GM19463 (cell line): ENCODE measurements at regions not wholly inside any gene's neighbourhood (a gene's known extent, or its start where the extent isn't known, plus 50 kb on each side); places are given as distances from the start of the nearest gene placed in this dataset.
"Not testable (repeated sequence)": the region's sequence is repeated elsewhere in the genome, so short reads cannot be mapped to it uniquely, and the experiment has no call there.

Experiments
- ATAC-seq: cut with Tn5 transposase; IDR thresholded peaks from one replicate; pipeline ENCODE4 v1.9.1; 2021; ENCODE audit warnings: mild to moderate bottlenecking, moderate library complexity; ENCODE audit not compliant: unreplicated experiment

DNA sequence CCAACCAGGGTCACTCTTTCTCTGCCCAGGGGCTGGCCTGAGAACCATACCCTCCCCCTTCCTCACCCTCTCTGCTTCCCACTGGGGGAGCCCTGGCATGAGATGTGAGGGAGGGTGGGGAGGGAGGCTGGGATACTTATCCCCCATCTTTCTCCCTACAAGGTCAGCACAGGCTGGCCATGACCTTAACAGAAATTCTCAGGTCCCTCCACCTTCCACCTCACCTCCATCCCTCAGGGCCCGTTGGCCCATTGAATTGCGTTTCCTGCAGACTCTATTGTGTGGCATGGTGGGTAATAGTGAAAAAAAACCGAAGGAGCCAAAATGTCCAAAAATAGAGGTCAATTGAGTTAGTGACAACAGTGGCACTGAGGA lies 159.5 kb downstream of the OR4M2 start:
- ATAC-seq: no peak

DNA sequence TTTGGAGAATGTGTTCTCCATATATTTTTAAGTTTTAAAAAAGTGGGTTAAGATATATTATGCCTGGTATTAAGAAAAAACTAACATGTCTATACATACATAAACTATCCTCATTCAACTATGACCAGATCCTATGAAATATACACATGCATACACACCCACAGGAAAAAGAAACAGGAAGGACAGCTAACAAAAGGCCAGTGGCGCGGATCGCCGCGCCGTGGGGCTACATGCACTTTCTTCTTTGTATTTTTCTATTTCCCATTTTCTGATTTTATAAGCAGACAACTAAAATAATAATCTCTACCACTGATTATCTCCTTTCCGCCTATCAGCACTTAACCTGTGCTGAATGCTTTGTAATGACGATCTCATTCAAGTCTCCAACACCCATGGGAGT lies 160.1 kb downstream of the OR4M2 start:
- ATAC-seq: no peak

DNA sequence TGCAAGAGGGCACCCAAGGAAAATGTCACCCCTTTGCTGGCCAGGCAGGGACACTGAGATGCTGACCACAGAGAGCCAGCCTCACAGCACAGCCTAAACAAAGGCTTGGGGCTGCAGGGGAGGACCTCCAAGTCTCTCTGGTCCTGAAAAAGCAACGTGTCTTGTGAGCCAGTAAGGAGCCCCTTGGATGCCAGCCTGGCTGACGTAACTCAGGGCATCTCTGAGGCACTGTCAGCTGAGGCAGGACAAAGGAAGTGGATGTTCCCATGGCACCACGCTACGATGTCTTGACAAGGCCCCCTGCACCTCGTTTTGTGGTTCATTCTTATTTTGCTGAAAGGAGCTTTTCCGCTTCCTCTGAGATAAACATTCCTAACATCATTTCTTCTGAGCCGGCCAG lies 160.7 kb downstream of the OR4M2 start:
- no peak for ATAC-seq

DNA sequence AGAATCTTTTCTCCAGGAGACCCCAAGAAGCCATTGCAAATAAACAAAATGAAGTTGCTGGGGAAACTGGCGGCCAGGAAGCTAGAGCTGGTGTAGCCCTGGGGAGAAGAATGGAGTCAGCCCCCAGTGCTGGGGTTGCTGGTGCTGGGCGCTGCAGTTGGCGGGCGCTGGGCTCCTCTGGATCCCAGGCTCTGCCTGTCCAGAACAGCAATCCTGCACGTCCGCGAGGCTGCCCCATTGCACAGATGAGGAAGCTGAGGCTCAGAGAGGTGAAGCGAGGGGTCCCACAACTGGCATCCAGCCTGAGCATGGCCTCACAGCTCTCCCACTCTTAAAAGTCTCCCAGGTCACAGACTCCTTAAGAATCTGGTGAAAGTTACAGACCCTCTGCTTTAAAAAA lies 161.1 kb downstream of the OR4M2 start:
- no peak for ATAC-seq

DNA sequence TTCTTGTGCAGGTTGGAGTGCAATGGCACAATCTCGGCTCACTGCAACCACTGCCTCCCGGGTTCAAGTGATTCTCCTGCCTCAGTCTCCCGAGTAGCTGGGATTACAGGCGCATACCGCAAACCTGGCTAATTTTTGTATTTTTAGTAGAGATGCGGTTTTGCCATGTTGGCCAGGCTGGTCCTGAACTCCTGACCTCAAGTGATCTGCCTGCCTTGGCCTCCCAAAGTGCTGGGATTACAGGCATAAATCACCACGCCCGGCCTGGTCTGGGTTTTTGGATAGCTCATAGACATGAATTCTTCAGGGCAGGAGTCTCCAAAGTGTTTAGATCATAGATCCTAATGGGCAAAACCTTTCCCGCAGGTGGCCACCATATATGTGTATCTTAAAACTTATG lies 162.0 kb downstream of the OR4M2 start:
- not testable (repeated sequence) for ATAC-seq

DNA sequence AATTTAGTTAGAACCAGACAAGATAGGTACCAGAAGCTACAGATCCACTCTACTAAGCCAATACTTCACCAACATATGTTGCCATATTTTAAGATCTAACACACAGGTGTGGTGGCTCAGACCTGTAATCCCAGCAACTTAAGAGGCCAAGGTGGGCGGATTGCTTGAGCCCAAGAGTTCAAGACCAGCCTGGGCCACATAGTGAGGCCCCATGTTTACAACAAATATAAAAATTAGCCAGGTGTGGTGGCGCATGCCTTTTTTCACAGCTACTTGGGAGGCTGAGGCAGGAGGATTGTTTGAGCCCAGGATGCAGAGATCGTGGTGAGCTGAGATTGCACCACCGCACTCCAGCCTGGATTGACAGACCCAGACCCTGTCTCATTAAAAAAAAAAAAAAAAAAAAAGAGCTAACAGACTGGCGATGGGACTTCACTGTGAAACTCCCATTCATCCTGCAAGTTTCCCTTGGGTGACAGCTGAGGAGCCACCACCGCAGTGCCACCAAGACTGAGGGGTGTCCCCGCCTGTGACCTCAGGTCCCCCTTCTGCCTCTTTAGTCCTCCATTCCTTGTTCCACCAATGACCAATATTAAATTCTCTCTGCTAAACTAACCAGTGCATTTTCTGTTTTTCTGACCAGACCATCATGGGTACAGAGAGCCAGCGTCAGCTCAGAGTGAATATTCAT lies 163.3 kb downstream of the OR4M2 start:
- ATAC-seq: no peak

DNA sequence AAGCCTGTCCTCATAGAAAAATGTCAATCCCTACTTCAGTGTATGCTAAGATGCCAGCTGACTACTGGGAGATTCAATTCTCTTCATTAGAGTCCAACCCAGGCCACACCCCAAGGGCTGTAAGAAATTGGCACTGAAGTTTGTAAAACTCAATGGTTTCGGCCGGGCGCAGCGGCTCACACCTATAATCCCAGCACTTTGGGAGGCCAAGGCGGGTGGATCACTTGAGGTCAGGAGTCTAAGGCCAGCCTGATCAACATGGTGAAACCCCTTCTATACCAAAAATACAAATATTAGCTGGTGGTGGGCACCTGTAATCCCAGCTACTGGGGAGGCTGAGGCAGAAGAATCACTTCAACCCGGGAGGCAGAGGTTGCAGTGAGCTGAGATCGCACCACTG lies 169.2 kb downstream of the OR4M2 start:
- not testable (repeated sequence) for ATAC-seq

DNA sequence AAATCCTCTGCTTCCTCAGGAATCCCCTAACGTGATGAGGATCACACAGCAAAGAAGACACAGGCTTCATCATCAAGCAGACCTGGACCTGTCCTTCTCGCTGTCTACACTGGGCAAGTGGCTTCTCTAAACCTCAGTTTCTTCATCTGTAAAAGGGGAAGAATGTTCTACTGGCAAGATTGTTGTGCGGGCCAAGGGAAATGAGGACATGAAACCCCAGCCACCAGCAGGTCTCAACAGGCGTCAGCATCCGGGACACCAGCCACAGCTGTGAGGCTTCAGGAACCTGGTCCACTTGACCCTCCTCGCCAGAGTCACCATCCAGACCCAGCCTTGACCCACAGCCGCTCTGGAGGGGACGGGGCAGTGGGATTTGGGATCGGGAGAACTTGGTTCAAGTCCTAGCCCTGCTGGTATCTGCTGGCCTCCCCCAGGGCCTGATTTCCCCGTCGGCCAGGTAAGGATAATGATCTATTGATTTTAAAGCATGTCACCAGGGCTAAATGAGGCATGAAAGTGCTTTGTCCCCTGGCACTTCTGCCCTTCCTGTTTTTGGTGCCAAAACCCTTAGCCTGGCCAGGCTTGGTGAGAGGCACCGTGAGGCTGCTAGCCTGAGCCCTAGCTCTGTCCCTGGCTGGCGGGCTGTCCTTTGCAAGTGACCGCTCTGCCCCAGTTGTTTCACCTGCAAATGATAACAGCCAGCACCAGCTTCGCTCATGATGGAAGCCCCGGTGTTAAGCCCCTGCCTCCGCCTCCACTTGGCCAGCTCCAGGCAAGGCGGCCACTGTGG lies 170.4 kb downstream of the OR4M2 start:
- ATAC-seq: not testable (repeated sequence)

DNA sequence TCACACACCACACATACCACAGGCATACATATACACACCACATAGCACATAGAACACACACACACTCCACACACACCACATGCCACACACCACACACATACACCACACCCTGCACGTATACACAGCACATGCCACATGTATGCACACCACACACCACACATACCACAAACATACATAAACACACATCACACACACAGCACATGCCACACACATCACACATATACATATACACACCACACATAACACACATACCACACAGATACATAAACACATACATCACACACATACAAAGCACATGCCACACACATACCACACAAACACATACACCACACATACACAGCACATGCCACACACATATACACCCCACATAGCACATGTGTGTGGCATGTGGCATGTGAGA lies 171.1 kb downstream of the OR4M2 start:
- no peak for ATAC-seq

DNA sequence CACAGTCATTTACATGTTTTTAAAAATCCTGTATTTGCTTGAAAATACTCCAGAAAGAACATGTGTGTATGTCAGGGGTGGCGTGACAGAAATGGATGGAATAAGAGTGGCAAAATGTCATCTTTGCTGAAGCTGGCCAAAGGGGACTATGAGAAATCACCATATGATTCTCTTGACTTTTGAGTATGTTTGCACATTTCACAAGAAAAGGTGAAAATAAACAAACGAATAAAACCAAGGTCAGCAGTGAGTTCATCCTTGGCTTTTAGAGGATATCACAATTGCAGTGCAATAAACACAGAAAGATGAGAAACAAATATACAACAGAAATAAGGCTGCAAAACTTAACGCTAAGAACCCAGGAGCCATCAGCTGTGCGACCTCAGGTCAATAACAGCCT lies 171.7 kb downstream of the OR4M2 start:
- not testable (repeated sequence) for ATAC-seq

DNA sequence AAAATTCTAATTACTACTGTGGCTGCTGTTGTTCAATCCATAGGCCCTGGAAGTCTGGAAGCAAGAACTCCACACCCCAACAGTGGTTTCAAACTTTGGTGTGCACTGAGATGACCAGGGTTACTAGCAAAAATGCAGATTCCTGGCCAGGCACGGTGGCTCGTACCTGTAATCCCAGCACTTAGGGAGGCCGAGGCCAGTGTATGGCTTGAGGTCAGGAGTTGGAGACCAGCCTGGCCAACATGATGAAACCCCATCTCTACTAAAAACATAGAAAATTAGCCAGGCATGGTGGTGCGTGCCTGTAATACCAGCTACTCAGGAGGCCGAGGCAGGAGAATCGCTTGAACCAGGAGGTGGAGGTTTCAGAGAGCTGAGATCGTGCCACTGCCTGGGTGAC lies 172.2 kb downstream of the OR4M2 start:
- not testable (repeated sequence) for ATAC-seq

DNA sequence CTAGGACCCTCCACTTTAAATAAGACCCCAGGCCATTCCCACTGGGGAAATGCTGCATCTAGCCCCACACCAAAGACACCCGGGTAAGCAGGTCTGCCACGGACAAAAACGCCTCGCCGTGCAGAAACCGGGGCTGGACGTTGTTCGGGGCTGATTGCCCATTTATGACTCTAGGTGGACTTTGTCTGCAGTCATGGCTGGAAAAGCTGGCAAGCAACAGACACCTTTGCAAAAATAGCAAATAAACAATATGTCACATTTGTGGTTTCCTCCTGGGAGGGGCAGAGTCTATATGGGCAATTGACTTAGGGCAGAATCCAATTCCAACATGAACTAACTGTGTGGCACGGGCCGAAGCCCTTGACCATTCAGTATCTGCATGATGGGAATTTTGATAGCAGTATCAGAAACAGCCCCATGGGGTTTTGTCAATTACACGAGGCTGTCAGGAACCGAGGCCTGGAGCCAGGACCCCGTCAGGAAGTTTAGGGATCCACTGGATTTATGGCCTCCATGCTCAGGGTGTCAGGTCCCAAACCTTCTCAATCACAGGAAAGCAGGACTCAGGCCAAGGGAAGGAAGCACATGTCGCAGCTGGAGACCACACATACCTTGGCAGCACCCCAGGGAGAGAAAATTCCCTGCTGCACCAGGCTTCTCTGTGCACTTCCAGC lies 172.8 kb downstream of the OR4M2 start:
- not testable (repeated sequence) for ATAC-seq

DNA sequence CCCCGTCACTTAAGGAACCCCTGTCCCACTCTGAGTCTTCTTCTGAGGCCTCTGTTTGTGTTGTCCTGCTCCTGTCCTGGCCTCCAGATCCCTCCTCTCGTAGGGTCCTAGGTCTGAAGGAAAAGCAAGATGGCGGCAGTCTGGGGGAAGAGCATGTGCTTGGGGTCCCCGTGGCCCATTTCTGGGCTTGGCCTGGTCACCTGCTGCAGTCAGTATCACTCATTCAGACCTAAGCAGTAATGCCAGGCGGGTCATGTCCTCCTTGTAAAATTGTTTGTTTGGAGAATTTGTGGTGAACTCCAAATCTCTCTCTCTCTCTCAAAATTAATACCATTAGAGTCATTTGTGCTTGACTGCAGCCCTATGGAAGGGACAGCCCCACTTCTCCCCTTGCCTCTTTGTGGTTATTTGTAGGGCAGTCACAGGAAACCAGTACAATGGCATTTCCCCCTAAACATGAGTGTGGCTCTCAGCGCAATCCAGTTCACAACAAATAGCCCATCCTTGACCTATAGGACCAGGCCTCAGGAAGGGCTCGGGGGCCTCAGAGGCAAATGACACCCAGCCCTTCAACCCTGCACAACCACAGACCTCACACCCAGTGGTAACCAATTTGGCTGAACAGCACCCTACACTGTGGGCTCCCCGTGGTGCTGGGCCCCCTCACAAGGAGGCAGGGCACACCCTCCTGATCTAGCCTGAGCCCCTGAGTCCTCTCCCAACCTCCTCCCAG lies 173.5 kb downstream of the OR4M2 start:
- peak; percentile 65 for ATAC-seq

DNA sequence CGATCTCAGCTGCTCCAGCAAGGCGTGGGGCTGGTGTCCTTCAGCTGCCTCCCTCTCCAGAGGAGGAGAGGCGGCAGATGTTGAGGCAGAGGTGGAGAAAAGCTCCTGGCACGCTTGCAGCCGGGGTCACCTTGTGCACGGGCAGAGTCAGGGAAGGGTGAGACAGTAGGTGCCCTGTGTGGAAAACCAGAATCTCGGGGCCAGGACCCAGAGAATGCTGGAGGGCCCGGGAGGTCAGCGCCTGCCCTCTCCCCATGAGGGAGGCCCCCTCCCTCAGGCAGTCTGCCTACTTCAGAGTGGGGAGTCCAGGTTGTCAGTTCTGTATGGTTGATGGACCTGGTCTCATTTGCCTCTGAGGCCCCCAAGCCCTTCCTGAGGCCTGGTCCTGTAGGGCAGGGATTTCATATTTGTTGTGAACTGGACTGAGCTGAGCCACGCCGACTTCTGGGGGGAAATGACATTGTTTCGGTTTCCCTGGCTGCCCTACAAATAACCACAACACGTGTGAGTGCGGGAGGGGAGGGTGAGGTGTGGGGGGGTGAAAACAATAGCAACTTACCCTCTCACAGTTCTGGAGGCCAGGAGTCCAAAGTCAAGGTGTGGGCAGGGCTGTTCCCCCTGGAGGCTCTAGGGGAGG lies 174.2 kb downstream of the OR4M2 start:
- peak; percentile 34 for ATAC-seq

DNA sequence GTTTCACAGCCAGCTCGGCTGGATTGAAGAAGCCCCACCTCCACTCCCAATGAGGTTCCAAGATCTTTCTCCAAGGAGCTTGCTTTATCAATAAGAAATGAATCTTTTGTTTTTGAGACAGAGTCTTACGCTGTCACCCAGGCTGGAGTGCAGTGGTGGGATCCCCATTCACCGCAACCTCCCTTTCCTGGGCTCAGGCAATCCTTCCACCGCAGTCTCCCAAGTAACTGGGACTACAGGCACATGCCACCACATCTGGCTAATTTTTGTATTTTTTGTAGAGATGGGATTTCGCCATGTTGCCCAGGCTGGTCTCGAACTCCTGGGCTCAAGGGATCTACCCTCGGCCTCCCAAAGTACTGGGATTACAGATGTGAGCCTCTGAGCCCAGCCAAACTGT lies 175.3 kb downstream of the OR4M2 start:
- ATAC-seq: not testable (repeated sequence)

DNA sequence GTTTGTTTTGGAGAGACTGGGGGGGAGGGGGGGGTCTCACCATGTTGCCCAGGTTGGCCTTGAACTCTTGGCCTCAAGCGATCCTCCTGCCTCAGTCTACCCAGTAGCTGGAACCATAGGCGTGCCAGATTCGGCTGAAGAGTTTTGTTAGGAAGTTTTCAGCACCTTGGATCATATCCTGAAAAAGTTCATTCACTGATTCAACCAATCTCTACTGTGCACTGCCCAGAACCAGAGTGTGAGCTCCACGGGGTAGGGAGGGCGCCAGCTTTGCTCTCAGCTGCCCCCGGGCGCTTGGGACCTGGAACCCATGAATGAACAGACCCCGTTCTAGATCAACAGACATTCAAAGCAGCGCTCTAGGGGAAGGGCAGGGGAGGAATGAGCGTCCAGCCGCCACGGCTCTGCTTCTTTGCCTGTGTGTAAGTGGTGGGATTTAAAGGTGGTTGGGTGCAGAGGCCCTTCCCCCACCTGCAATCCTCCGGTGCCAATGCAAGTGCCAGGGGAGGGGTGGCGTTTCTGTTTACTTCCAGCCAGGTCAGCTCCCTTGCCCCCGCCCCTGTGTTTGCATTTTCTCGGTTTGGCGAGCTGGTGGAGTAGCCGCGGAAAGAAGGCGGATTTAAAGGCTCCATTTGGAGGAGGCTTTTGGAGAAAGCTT lies 176.2 kb downstream of the OR4M2 start:
- not testable (repeated sequence) for ATAC-seq

DNA sequence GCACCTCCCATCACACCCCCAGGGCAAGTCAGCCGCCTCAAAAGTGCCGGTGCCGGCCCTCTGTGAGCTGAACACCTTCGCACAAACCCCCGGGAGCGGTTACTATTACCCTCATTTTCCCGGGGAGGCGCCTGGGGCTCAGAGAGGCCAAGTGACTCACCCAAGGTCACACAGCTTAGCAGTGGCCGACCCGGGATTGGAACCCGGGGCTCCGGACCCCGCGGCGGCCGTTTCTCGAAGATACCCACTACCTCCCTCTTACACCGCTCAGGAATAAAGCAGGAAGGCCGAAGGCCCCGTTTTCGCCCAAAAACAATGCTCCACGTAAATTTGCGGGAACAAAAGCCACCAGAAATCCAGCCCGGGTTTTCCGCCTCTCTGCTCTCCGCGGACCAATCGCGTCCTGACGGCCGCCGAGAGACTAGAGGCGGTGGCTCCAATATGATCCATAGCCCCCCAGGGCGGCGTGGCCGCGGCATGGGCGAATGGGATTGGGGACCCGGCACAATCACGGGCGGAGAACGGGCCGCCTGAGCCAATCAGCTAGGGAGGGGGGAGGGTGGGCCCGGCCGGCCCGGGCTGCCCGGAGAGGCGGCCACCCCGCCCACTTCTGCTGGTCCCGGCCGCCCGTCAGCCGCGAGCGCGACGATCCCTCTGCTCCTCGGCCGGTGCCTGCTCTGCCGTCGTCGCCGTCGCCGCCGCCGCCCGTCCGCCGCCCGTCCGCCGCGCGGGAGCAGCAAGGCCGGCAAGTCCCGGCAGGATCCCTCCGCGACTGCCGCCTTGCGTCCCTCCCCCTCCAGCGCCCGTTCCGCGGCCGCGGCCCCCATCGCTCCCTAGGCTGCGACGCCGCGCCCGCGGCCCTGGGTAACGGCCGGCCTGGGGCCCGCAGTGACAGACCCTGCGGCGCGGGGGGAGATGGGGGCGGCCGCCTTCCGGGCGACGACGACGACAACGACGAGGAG lies 177.0 kb downstream of the OR4M2 start:
- no peak for ATAC-seq

DNA sequence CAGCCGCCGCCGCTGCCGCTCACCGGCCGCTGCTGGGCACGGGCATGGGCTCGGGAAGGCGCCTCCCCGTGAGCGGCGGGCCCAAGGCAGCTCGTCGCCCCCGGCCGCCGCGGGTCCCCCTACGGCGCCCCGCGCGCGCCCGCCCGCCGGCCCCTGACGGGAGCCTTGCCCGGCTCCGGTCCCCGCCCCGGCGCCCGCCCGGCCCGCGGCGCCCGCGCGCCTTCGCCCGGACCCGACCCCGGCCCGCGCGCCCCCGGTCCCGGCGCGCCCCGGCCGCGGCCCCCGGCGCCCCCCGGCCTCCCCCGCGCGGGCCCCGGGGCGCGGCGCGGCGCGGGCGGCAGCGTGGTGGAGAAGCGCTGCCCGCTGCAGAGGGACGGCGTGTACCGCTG lies 177.7 kb downstream of the OR4M2 start:
- no peak for ATAC-seq
